HepG2 (cell line): ENCODE measurements at regions not wholly inside any gene's neighbourhood (a gene's known extent, or its start where the extent isn't known, plus 50 kb on each side); places are given as distances from the start of the nearest gene placed in this dataset.

Experiments
- ATAC-seq: fragments of 200-7000 bp; cut with Tn5 transposase; 3 replicates; pipeline ENCODE4 v1.9.1; 2020; ENCODE audit warnings: mild to moderate bottlenecking, moderate library complexity
- BruUV-seq: library from RNA; stranded (reverse); fragments of 400-500 nt; replicated peaks from 2 replicates; lab custom pipeline; 2021; lab: Mats Ljungman, UMichigan
- CTCF ChIA-PET: fragments of 300-600 bp; formaldehyde crosslinking; extraction: SDS; loops from one replicate; lab custom pipeline; 2021; ENCODE audit warnings: low total read pairs, inconsistent platforms, low intra/inter-chr PET ratio; lab: Yijun Ruan, JAX
- POLR2A ChIA-PET: fragments of 350-600 bp; sonication (Branson Sonifier 250); formaldehyde crosslinking; loops from one replicate; lab custom pipeline; 2020; ENCODE audit warnings: antibody characterized with exemption, inconsistent platforms; lab: Yijun Ruan, JAX
- DNase-seq: peaks from one replicate; pipeline ENCODE4 v3.0.0-alpha.2; 2015; ENCODE audit warnings: low spot score
- FAIRE-seq: peaks from 3 replicates; lab custom pipeline; 2011; peaks lifted over from hg19 to GRCh38; lab: Jason Lieb, UNC
- H2AFZ ChIP-seq: one replicate; pipeline ENCODE4 v1.6.1; 2011; ENCODE audit warnings: low read length, inconsistent platforms
- H3K27ac ChIP-seq: fragments of 300-600 bp; 3 replicates; pipeline ENCODE4 v1.8.0; 2011; ENCODE audit warnings: mixed run types, mild to moderate bottlenecking, mixed read lengths, low read length, inconsistent platforms; ENCODE audit not compliant: insufficient read depth; ENCODE audit errors: extremely low read length
- H3K27me3 ChIP-seq, 2 experiments: fragments of 200-600 bp in 1 of 2; 2 replicates in 1 of 2; 3 replicates in 1 of 2; pipeline versions ENCODE4 v1.6.0 to v1.8.0; 2011; ENCODE audit warnings: low read length in 2 of 2, mild to moderate bottlenecking in 2 of 2, moderate library complexity in 2 of 2, inconsistent platforms in 1 of 2; ENCODE audit not compliant: insufficient read depth in 2 of 2, control insufficient read depth in 1 of 2
- H3K36me3 ChIP-seq, 2 experiments: fragments of 200-600 bp in 1 of 2; replicated peaks in 1 of 2; 2 replicates in 1 of 2; 3 replicates in 1 of 2; pipeline versions ENCODE4 v1.5.1 to v1.8.0; 2011; ENCODE audit warnings: low read length in 2 of 2, inconsistent platforms in 1 of 2; ENCODE audit not compliant: insufficient read depth in 2 of 2, control insufficient read depth in 1 of 2
- H3K4me1 ChIP-seq: 2 replicates; pipeline ENCODE4 v1.5.1; 2012; ENCODE audit warnings: low read length, inconsistent platforms; ENCODE audit not compliant: insufficient read depth
- H3K4me2 ChIP-seq: 2 replicates; pipeline ENCODE4 v1.6.0; 2011; ENCODE audit warnings: low read depth, low read length, inconsistent platforms
- H3K4me3 ChIP-seq, 3 experiments: fragments of 200-600 bp in 1 of 3; sonication (generic), shearing (Covaris generic) in 1 of 3; replicated peaks in 1 of 3; 2 replicates each; pipeline ENCODE4 v1.5.1; 2011 to 2016; ENCODE audit warnings: low read length in 3 of 3, inconsistent platforms in 2 of 3, low read depth in 2 of 3, mild to moderate bottlenecking in 2 of 3, control low read depth in 1 of 3, mixed read lengths in 1 of 3; ENCODE audit not compliant: insufficient read depth in 1 of 3
- H3K79me2 ChIP-seq: one replicate; pipeline ENCODE4 v1.6.1; 2011; ENCODE audit warnings: low read length, inconsistent platforms; ENCODE audit not compliant: insufficient read depth
- H3K9ac ChIP-seq: 2 replicates; pipeline ENCODE4 v1.6.0; 2011; ENCODE audit warnings: mild to moderate bottlenecking, low read depth, low read length, inconsistent platforms; ENCODE audit not compliant: insufficient read depth
- H3K9me3 ChIP-seq: 2 replicates; pipeline ENCODE4 v1.5.1; 2012; ENCODE audit warnings: mild to moderate bottlenecking, low read length
- H4K20me1 ChIP-seq: 2 replicates; pipeline ENCODE4 v1.6.0; 2011; ENCODE audit warnings: inconsistent platforms, mild to moderate bottlenecking, low read length, moderate library complexity; ENCODE audit not compliant: insufficient read depth
- ATF1 ChIP-seq: IDR thresholded peaks from 2 replicates; pipeline ENCODE4 v1.6.1; 2016; ENCODE audit warnings: mild to moderate bottlenecking, control low read depth
- FOXM1 ChIP-seq: sonication (generic); formaldehyde crosslinking; IDR thresholded peaks from 2 replicates; pipeline ENCODE4 v1.5.0; 2020; ENCODE audit warnings: missing genetic modification reagents
- GTF2F1 ChIP-seq: fragments of 150-350 bp; IDR thresholded peaks from 2 replicates; pipeline ENCODE4 v1.6.1; 2014; ENCODE audit warnings: low read length
- KAT2B ChIP-seq: fragments of 150-350 bp; IDR thresholded peaks from 2 replicates; pipeline ENCODE4 v1.6.1; 2014; ENCODE audit warnings: low read depth, low read length, borderline replicate concordance
- NFE2L1 ChIP-seq: sonication (generic); formaldehyde crosslinking; IDR thresholded peaks from 2 replicates; pipeline ENCODE4 v1.4.0; 2020; ENCODE audit warnings: missing genetic modification reagents, mild to moderate bottlenecking, borderline replicate concordance
- NFKBIZ ChIP-seq: IDR thresholded peaks from 2 replicates; pipeline ENCODE4 v1.6.1; 2018; ENCODE audit warnings: missing genetic modification reagents, missing compliant biosample characterization
- RBFOX2 ChIP-seq: fragments of 200-400 bp; formaldehyde crosslinking; IDR thresholded peaks from 2 replicates; pipeline ENCODE4 v1.6.1; 2017; ENCODE audit warnings: low read depth, mild to moderate bottlenecking, low read length
- RORA ChIP-seq: sonication (generic); formaldehyde crosslinking; IDR thresholded peaks from 2 replicates; pipeline ENCODE4 v1.5.0; 2020; ENCODE audit warnings: mild to moderate bottlenecking, missing genetic modification reagents, moderate library complexity
- SPEN ChIP-seq: sonication (generic); formaldehyde crosslinking; IDR thresholded peaks from 2 replicates; pipeline ENCODE4 v1.5.1; 2020; ENCODE audit warnings: low read depth, mild to moderate bottlenecking, missing genetic modification reagents
- ZBTB7A ChIP-seq: sonication (generic); formaldehyde crosslinking; IDR thresholded peaks from 2 replicates; pipeline ENCODE4 v1.8.0; 2022; ENCODE audit warnings: mild to moderate bottlenecking, missing genetic modification reagents
- ZNF124 ChIP-seq: sonication (generic); formaldehyde crosslinking; IDR thresholded peaks from 2 replicates; pipeline ENCODE4 v1.4.0; 2020; ENCODE audit warnings: missing genetic modification reagents
- ZNF260 ChIP-seq: sonication (generic); formaldehyde crosslinking; IDR thresholded peaks from 2 replicates; pipeline ENCODE4 v1.4.0; 2020; ENCODE audit warnings: missing genetic modification reagents, low read depth, mild to moderate bottlenecking, borderline replicate concordance
- ZNF431 ChIP-seq: sonication (generic); formaldehyde crosslinking; IDR thresholded peaks from 2 replicates; pipeline ENCODE4 v1.9.0; 2022; ENCODE audit warnings: missing genetic modification reagents, low read depth, mild to moderate bottlenecking, borderline replicate concordance
- ZNF510 ChIP-seq: sonication (generic); formaldehyde crosslinking; IDR thresholded peaks from 2 replicates; pipeline ENCODE4 v1.4.0; 2020; ENCODE audit warnings: low read depth, mild to moderate bottlenecking, missing genetic modification reagents
- ZNF550 ChIP-seq: sonication (generic); formaldehyde crosslinking; IDR thresholded peaks from 2 replicates; pipeline ENCODE4 v1.4.0; 2020; ENCODE audit warnings: mild to moderate bottlenecking, missing genetic modification reagents, borderline replicate concordance
- ZNF670 ChIP-seq: sonication (generic); formaldehyde crosslinking; IDR thresholded peaks from 2 replicates; pipeline ENCODE4 v1.8.0; 2022; ENCODE audit warnings: mild to moderate bottlenecking, missing genetic modification reagents, borderline replicate concordance
- ZNF75D ChIP-seq: sonication (generic); formaldehyde crosslinking; IDR thresholded peaks from 2 replicates; pipeline ENCODE4 v1.8.1; 2023; ENCODE audit warnings: missing genetic modification reagents, mild to moderate bottlenecking, borderline replicate concordance
- WGBS: methylation state at CpG from one replicate; pipeline ENCODE4 v1.1.6; 2017; ENCODE audit warnings: low lambda C conversion rate; 5-methylcytosine and 5-hydroxymethylcytosine counted together
- in situ Hi-C: cut with HindIII; loops from 2 replicates; pipeline ENCODE4 v1.10.0; 2017; ENCODE audit warnings: low pct_unique_long_range_greater_than_20kb; ENCODE audit not compliant: extremely low pct_ligation_motif_present
- intact Hi-C: fragments of 100-400 bp; cut with micrococcal nuclease; formaldehyde crosslinking; loops from one replicate; pipeline ENCODE4 v1.10.0; 2022; ENCODE audit not compliant: unreplicated experiment
- TF ChIP-seq, protein P1 (sequence below): sonication (generic); formaldehyde crosslinking; IDR thresholded peaks from 2 replicates; pipeline ENCODE4 v1.4.0; 2020; ENCODE audit warnings: missing genetic modification reagents
- TF ChIP-seq, protein P2 (sequence below): sonication (generic); formaldehyde crosslinking; IDR thresholded peaks from 2 replicates; pipeline ENCODE4 v1.5.0; 2020; ENCODE audit warnings: mild to moderate bottlenecking, missing genetic modification reagents

DNA sequence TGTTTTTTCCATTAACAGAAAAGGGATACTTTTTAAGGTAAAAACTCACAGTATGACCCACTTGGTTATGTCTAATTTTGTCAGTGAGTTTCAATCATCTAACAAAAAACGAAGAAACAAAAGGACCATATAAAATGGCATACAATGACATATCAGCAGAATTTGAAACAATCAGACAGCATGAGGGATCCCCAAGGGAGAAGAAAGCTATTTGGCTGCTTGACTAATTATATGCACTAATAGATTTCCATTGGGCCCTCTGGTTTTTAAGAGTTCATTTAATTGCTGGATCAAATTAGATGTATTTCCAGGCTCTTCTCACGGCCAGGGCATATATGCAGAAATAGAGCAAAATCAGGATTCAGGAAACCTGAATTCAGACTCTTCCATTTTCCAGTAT is 376.4 kb upstream of the GBE1 start:
- no peak for DNase-seq
- TF ChIP-seq RORA, result no peak
- TF ChIP-seq GTF2F1, result no peak
- no peak for TF ChIP-seq ZNF124
- no peak for TF ChIP-seq NFKBIZ
- no peak for TF ChIP-seq KAT2B
- no peak for TF ChIP-seq FOXM1 (CRISPR knock-in tag)
- no peak for TF ChIP-seq RBFOX2
- TF ChIP-seq ZNF75D (CRISPR knock-in tag), result no peak
- no peak for TF ChIP-seq SPEN (CRISPR knock-in tag)
- TF ChIP-seq ZNF510 (CRISPR knock-in tag), result no peak
- TF ChIP-seq ZNF670 (CRISPR knock-in tag), result no peak
- no peak for TF ChIP-seq ATF1 (CRISPR knock-in tag)
- TF ChIP-seq NFE2L1, result no peak
- TF ChIP-seq, protein P1, sequence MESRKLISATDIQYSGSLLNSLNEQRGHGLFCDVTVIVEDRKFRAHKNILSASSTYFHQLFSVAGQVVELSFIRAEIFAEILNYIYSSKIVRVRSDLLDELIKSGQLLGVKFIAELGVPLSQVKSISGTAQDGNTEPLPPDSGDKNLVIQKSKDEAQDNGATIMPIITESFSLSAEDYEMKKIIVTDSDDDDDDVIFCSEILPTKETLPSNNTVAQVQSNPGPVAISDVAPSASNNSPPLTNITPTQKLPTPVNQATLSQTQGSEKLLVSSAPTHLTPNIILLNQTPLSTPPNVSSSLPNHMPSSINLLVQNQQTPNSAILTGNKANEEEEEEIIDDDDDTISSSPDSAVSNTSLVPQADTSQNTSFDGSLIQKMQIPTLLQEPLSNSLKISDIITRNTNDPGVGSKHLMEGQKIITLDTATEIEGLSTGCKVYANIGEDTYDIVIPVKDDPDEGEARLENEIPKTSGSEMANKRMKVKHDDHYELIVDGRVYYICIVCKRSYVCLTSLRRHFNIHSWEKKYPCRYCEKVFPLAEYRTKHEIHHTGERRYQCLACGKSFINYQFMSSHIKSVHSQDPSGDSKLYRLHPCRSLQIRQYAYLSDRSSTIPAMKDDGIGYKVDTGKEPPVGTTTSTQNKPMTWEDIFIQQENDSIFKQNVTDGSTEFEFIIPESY (CRISPR knock-in tag), result no peak
- TF ChIP-seq ZNF260, result no peak
- TF ChIP-seq, protein P2, sequence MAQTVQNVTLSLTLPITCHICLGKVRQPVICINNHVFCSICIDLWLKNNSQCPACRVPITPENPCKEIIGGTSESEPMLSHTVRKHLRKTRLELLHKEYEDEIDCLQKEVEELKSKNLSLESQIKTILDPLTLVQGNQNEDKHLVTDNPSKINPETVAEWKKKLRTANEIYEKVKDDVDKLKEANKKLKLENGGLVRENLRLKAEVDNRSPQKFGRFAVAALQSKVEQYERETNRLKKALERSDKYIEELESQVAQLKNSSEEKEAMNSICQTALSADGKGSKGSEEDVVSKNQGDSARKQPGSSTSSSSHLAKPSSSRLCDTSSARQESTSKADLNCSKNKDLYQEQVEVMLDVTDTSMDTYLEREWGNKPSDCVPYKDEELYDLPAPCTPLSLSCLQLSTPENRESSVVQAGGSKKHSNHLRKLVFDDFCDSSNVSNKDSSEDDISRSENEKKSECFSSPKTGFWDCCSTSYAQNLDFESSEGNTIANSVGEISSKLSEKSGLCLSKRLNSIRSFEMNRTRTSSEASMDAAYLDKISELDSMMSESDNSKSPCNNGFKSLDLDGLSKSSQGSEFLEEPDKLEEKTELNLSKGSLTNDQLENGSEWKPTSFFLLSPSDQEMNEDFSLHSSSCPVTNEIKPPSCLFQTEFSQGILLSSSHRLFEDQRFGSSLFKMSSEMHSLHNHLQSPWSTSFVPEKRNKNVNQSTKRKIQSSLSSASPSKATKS, result no peak
- TF ChIP-seq ZBTB7A (CRISPR knock-in tag), result no peak
- no peak for TF ChIP-seq ZNF550
- no peak for TF ChIP-seq ZNF431
- TF ChIP-seq, all 625 proteins: peak for 0
- no peak overlapping the region for H2AFZ ChIP-seq
- no peak overlapping the region for H3K27ac ChIP-seq
- H3K4me1 ChIP-seq, result peaks cover 2% of the 10 kb centered on the region
- WGBS, result 58% methylated on average over 2 of the region's 2 CpGs
- ATAC-seq, result no peak
- no peaks in the 10 kb centered on the region for H3K36me3 ChIP-seq
- H3K9me3 ChIP-seq, result no peaks in the 10 kb centered on the region
- FAIRE-seq, result no peak
- intact Hi-C loops (loop anchor here (10.0 kb wide), 3 partner anchors 473 to 643 kb away; no protein-coding TSS in a partner anchor), in situ Hi-C loops (loop anchor here (25.0 kb wide), 1 partner anchor 476 kb away; no protein-coding TSS in a partner anchor)
- POLR2A ChIA-PET, result no interaction called here
- CTCF ChIA-PET, result no interaction called here
- no peak overlapping the region for H3K4me2 ChIP-seq
- no TSS peak for BruUV-seq
- H3K27me3 ChIP-seq, result no peaks in the 10 kb centered on the region
- H3K4me3 ChIP-seq, result no peak overlapping the region
- no peak overlapping the region for H3K9ac ChIP-seq
- no peaks in the 10 kb centered on the region for H4K20me1 ChIP-seq
- no peaks in the 10 kb centered on the region for H3K79me2 ChIP-seq
